ENCODE measurements at regions not wholly inside any gene's neighbourhood (a gene's known extent, or its start where the extent isn't known, plus 50 kb on each side); places are given as distances from the start of the nearest gene placed in this dataset.
"Not testable (repeated sequence)": the region's sequence is repeated elsewhere in the genome, so short reads cannot be mapped to it uniquely, and the experiment has no call there.

DNA sequence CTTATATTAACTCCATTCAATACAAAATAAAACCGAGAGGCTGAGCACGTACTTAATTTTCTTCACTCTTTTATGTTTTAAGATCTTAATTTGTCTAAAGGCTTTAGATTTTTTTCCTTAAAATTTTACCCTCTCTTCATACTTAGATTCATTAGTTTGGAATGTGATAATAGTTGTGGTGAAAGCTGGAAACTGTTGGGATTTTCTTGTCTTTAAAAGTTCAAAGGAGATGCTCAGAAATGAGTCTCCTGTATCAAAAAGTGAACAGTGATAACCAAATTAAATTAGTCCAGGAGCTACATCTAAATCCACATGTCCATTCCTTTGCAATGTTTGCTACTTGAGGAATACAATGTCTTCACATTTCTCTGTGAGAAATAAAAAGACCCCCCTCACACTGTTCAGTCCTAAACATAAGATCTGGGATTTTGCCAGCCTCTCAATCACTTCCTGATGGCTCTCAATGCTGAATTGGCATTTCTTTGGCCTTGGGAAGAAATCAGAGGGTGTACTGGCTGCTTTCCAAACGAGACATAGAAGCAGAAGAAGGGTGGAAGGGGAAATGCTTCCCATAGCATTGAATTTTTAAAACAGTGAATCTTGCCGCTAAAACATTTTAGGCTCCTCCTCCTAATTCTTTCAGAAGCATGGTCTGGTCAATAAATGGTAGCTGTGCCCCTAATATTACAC lies 245.0 kb downstream of the SHOX2 start:
- Histone ChIP-seq H3K4me1 (ENCODE audit: control insufficient read depth, insufficient read depth, low read length, poor library complexity, severe bottlenecking) (no peaks in the 10 kb centered on the region), H3K4me3 (ENCODE audit: insufficient read depth, low read depth, low read length, poor library complexity, severe bottlenecking) (no peak overlapping the region), H3K36me3 (ENCODE audit: control insufficient read depth, insufficient read depth, low read length) (no peaks in the 10 kb centered on the region), H3K9me3 (ENCODE audit: control insufficient read depth, low read length) (no peaks in the 10 kb centered on the region), H3K27ac (ENCODE audit: insufficient read depth, low read length, poor library complexity, severe bottlenecking) (no peak overlapping the region), H3K27me3 (replicated peaks; ENCODE audit: control insufficient read depth, insufficient read depth, low read length, poor library complexity, severe bottlenecking) (no peaks in the 10 kb centered on the region)
- DNase-seq = no peak

GRCh38 chr3:157859541-157859940 lies 246.7 kb downstream of the SHOX2 start:
- no peak for DNase-seq
- no peaks in the 10 kb centered on the region for H3K36me3 ChIP-seq (ENCODE audit: control insufficient read depth, insufficient read depth, low read length)
- no peaks in the 10 kb centered on the region for H3K4me1 ChIP-seq (ENCODE audit: control insufficient read depth, insufficient read depth, low read length, poor library complexity, severe bottlenecking)
- no peaks in the 10 kb centered on the region for H3K27me3 ChIP-seq (replicated peaks; ENCODE audit: control insufficient read depth, insufficient read depth, low read length, poor library complexity, severe bottlenecking)
- no peak overlapping the region for H3K27ac ChIP-seq (ENCODE audit: insufficient read depth, low read length, poor library complexity, severe bottlenecking)
- H3K4me3 ChIP-seq (ENCODE audit: insufficient read depth, low read depth, low read length, poor library complexity, severe bottlenecking) = no peak overlapping the region
- no peaks in the 10 kb centered on the region for H3K9me3 ChIP-seq (ENCODE audit: control insufficient read depth, low read length)

- DNase-seq = no peak
- Histone ChIP-seq H3K27me3 (replicated peaks; ENCODE audit: control insufficient read depth, insufficient read depth, low read length, poor library complexity, severe bottlenecking) (no peaks in the 10 kb centered on the region), H3K27ac (ENCODE audit: insufficient read depth, low read length, poor library complexity, severe bottlenecking) (no peak overlapping the region), H3K36me3 (ENCODE audit: control insufficient read depth, insufficient read depth, low read length) (no peaks in the 10 kb centered on the region), H3K4me1 (ENCODE audit: control insufficient read depth, insufficient read depth, low read length, poor library complexity, severe bottlenecking) (no peaks in the 10 kb centered on the region), H3K9me3 (ENCODE audit: control insufficient read depth, low read length) (no peaks in the 10 kb centered on the region), H3K4me3 (ENCODE audit: insufficient read depth, low read depth, low read length, poor library complexity, severe bottlenecking) (no peak overlapping the region)
These were observed 247.4 kb downstream of the SHOX2 start for GRCh38 chr3:157858821-157859220.

DNA sequence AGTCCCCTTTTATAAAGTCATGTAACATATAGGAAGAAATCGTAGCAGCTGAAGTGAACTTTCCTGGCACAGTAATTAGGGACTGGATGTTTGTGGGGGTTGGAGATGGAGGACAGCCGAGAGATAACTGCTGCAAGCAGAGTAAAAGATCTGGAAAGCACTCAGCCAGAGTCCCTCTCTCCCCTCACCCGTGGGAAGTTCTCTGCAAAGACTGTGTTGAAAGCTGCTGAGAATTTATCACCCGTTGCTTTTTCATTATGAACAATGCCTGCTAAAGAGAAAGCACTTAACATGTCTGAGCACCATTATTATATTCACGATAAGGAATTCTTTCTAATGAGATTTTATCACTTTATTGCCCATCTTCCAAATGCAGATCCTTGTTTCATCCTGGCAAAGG lies 248.8 kb downstream of the SHOX2 start:
- no peaks in the 10 kb centered on the region for H3K4me1 ChIP-seq (ENCODE audit: control insufficient read depth, insufficient read depth, low read length, poor library complexity, severe bottlenecking)
- H3K36me3 ChIP-seq (ENCODE audit: control insufficient read depth, insufficient read depth, low read length) = no peaks in the 10 kb centered on the region
- no peak for DNase-seq
- H3K4me3 ChIP-seq (ENCODE audit: insufficient read depth, low read depth, low read length, poor library complexity, severe bottlenecking) = no peak overlapping the region
- no peaks in the 10 kb centered on the region for H3K27me3 ChIP-seq (replicated peaks; ENCODE audit: control insufficient read depth, insufficient read depth, low read length, poor library complexity, severe bottlenecking)
- H3K9me3 ChIP-seq (ENCODE audit: control insufficient read depth, low read length) = no peaks in the 10 kb centered on the region
- no peak overlapping the region for H3K27ac ChIP-seq (ENCODE audit: insufficient read depth, low read length, poor library complexity, severe bottlenecking)

DNA sequence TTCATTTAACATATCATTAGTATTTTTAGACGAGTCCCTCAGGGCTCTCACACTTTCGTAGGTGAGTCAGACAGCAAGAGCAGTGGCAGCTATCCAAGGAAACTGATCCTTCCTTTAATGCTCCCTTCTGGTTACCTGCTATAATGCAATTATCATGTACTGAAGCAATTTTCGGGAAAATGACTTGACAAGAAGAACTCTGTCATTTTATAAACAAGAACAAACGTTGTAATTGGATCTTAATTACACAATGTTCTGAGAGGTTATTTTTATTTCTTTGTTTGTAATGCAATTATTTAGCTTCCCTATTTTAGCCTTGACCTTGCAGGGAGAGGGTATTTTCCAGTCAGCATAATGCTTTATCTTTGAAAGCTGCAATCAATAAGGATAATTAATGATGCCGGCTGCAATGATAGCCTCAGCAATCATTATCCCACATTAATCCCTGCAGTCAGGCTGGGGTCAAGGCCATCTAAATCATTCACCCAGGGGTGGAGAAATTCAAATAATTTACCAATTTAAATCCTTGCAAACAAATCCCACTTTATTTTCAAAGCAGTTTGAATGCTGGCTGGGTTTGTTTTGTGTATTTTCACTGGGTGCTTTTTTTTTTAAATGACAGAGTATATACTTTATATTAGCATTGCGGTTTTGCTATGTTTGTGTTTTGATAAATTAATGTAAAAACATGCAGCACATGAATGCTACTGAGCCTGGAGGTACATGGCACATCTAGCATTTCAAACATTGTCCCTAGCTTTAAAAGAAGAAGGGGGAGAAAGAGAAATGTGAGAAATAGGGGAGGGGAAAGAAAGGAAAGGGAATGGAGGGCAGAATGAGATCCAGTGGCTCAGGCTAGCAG lies 249.9 kb downstream of the SHOX2 start:
- Histone ChIP-seq H3K36me3 (ENCODE audit: control insufficient read depth, insufficient read depth, low read length) (no peaks in the 10 kb centered on the region), H3K4me1 (ENCODE audit: control insufficient read depth, insufficient read depth, low read length, poor library complexity, severe bottlenecking) (no peaks in the 10 kb centered on the region), H3K4me3 (ENCODE audit: insufficient read depth, low read depth, low read length, poor library complexity, severe bottlenecking) (no peak overlapping the region), H3K27ac (ENCODE audit: insufficient read depth, low read length, poor library complexity, severe bottlenecking) (no peak overlapping the region), H3K9me3 (ENCODE audit: control insufficient read depth, low read length) (no peaks in the 10 kb centered on the region), H3K27me3 (replicated peaks; ENCODE audit: control insufficient read depth, insufficient read depth, low read length, poor library complexity, severe bottlenecking) (no peaks in the 10 kb centered on the region)
- DNase-seq = no peak

DNA sequence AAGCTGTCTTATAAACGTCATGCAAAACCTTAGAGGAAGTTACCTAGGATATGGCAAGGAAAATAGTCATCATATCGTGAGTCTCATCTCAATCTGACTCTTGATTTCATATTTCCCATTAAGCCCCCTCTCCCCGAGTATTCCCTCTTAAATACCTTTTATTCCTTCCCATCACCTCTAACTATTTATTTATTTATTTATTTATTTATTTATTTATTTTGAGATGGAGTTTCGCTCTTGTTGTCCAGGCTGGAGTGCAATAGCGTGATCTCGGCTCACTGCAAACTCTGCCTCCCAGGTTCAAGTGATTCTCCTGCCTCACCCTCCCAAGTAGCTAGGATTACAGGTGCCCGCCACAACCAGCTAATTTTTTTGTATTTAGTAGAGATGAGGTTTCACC lies 260.4 kb downstream of the SHOX2 start:
- H3K27me3 ChIP-seq (replicated peaks; ENCODE audit: control insufficient read depth, insufficient read depth, low read length, poor library complexity, severe bottlenecking); H3K27ac ChIP-seq (ENCODE audit: insufficient read depth, low read length, poor library complexity, severe bottlenecking); H3K9me3 ChIP-seq (ENCODE audit: control insufficient read depth, low read length); H3K4me3 ChIP-seq (ENCODE audit: insufficient read depth, low read depth, low read length, poor library complexity, severe bottlenecking); H3K4me1 ChIP-seq (ENCODE audit: control insufficient read depth, insufficient read depth, low read length, poor library complexity, severe bottlenecking); DNase-seq; H3K36me3 ChIP-seq (ENCODE audit: control insufficient read depth, insufficient read depth, low read length): not testable (repeated sequence)

- H3K4me3 ChIP-seq (ENCODE audit: insufficient read depth, low read depth, low read length, poor library complexity, severe bottlenecking) = no peak overlapping the region
- no peaks in the 10 kb centered on the region for H3K4me1 ChIP-seq (ENCODE audit: control insufficient read depth, insufficient read depth, low read length, poor library complexity, severe bottlenecking)
- H3K36me3 ChIP-seq (ENCODE audit: control insufficient read depth, insufficient read depth, low read length) = no peaks in the 10 kb centered on the region
- H3K27ac ChIP-seq (ENCODE audit: insufficient read depth, low read length, poor library complexity, severe bottlenecking) = no peak overlapping the region
- DNase-seq = no peak
- no peaks in the 10 kb centered on the region for H3K9me3 ChIP-seq (ENCODE audit: control insufficient read depth, low read length)
- H3K27me3 ChIP-seq (replicated peaks; ENCODE audit: control insufficient read depth, insufficient read depth, low read length, poor library complexity, severe bottlenecking) = no peaks in the 10 kb centered on the region
These were observed 261.2 kb downstream of the SHOX2 start for GRCh38 chr3:157844800-157845565.

GRCh38 chr3:157844216-157844615 lies 262.0 kb downstream of the SHOX2 start:
- H3K36me3 ChIP-seq (ENCODE audit: control insufficient read depth, insufficient read depth, low read length) = no peaks in the 10 kb centered on the region
- H3K27me3 ChIP-seq (replicated peaks; ENCODE audit: control insufficient read depth, insufficient read depth, low read length, poor library complexity, severe bottlenecking) = no peaks in the 10 kb centered on the region
- H3K4me1 ChIP-seq (ENCODE audit: control insufficient read depth, insufficient read depth, low read length, poor library complexity, severe bottlenecking) = no peaks in the 10 kb centered on the region
- no peaks in the 10 kb centered on the region for H3K9me3 ChIP-seq (ENCODE audit: control insufficient read depth, low read length)
- H3K27ac ChIP-seq (ENCODE audit: insufficient read depth, low read length, poor library complexity, severe bottlenecking) = no peak overlapping the region
- no peak for DNase-seq
- no peak overlapping the region for H3K4me3 ChIP-seq (ENCODE audit: insufficient read depth, low read depth, low read length, poor library complexity, severe bottlenecking)

GRCh38 chr3:157841029-157841428 lies 265.2 kb downstream of the SHOX2 start:
- no peaks in the 10 kb centered on the region for H3K9me3 ChIP-seq (ENCODE audit: control insufficient read depth, low read length)
- H3K36me3 ChIP-seq (ENCODE audit: control insufficient read depth, insufficient read depth, low read length) = no peaks in the 10 kb centered on the region
- no peak overlapping the region for H3K4me3 ChIP-seq (ENCODE audit: insufficient read depth, low read depth, low read length, poor library complexity, severe bottlenecking)
- no peaks in the 10 kb centered on the region for H3K27me3 ChIP-seq (replicated peaks; ENCODE audit: control insufficient read depth, insufficient read depth, low read length, poor library complexity, severe bottlenecking)
- no peak for DNase-seq
- H3K4me1 ChIP-seq (ENCODE audit: control insufficient read depth, insufficient read depth, low read length, poor library complexity, severe bottlenecking) = no peaks in the 10 kb centered on the region
- no peak overlapping the region for H3K27ac ChIP-seq (ENCODE audit: insufficient read depth, low read length, poor library complexity, severe bottlenecking)

DNA sequence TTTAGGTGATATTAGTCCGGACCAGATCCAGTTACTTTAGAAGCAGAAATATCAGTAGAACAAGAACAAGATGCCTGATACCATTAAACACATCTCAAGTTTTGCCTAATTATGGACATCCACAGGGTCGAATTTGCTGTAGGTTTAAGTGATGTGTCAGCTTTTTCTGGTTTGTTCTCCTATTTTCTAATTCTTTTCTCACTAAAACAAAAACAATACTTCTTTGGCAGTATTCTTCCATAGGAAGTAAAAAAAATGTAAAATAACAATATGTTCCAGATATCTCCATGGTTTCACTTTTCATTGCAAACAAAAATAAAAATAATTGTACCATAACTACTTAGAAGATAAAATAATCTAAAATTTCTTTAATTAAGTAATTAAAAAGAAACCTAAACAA lies 265.7 kb downstream of the SHOX2 start:
- Histone ChIP-seq H3K4me1 (ENCODE audit: control insufficient read depth, insufficient read depth, low read length, poor library complexity, severe bottlenecking) (no peaks in the 10 kb centered on the region), H3K27me3 (replicated peaks; ENCODE audit: control insufficient read depth, insufficient read depth, low read length, poor library complexity, severe bottlenecking) (no peaks in the 10 kb centered on the region), H3K4me3 (ENCODE audit: insufficient read depth, low read depth, low read length, poor library complexity, severe bottlenecking) (no peak overlapping the region), H3K27ac (ENCODE audit: insufficient read depth, low read length, poor library complexity, severe bottlenecking) (no peak overlapping the region), H3K36me3 (ENCODE audit: control insufficient read depth, insufficient read depth, low read length) (no peaks in the 10 kb centered on the region), H3K9me3 (ENCODE audit: control insufficient read depth, low read length) (no peaks in the 10 kb centered on the region)
- DNase-seq = no peak
